Neural progenitor cell (in vitro differentiated cells): ENCODE measurements at regions not wholly inside any gene's neighbourhood (a gene's known extent, or its start where the extent isn't known, plus 50 kb on each side); places are given as distances from the start of the nearest gene placed in this dataset.
A peak's percentile ranks its signal among the peaks of the same experiment; 100 is the strongest.

ENCODE experiments used
- DNase-seq: peaks from one replicate; pipeline ENCODE4 v3.0.0-alpha.2; 2016; ENCODE audit warnings: low spot score
- H2AFZ ChIP-seq: fragments of 200-600 bp; sonication (generic); replicated peaks from 2 replicates; pipeline ENCODE4 v1.6.1; 2016; ENCODE audit warnings: antibody characterized with exemption
- H3F3A ChIP-seq: fragments of 200-600 bp; sonication (generic); 2 replicates; pipeline ENCODE4 v1.6.1; 2016; ENCODE audit warnings: antibody characterized with exemption, low read depth
- H3K27ac ChIP-seq: fragments of 200-600 bp; sonication (generic); 2 replicates; pipeline ENCODE4 v1.5.1; 2016; ENCODE audit warnings: mild to moderate bottlenecking
- H3K27me3 ChIP-seq: fragments of 200-600 bp; sonication (generic); 2 replicates; pipeline ENCODE4 v1.6.1; 2016; ENCODE audit warnings: mild to moderate bottlenecking, moderate library complexity
- H3K36me3 ChIP-seq: fragments of 200-600 bp; sonication (generic); 2 replicates; pipeline ENCODE4 v1.5.1; 2016
- H3K4me1 ChIP-seq: fragments of 200-600 bp; sonication (generic); 2 replicates; pipeline ENCODE4 v1.6.1; 2016; ENCODE audit warnings: mixed run types
- H3K4me2 ChIP-seq: fragments of 200-600 bp; sonication (generic); 2 replicates; pipeline ENCODE4 v1.6.1; 2016
- H3K4me3 ChIP-seq: fragments of 200-600 bp; sonication (generic); 2 replicates; pipeline ENCODE4 v1.5.1; 2016
- H3K79me2 ChIP-seq: fragments of 200-600 bp; sonication (generic); 2 replicates; pipeline ENCODE4 v1.6.1; 2016; ENCODE audit warnings: low read depth
- H3K9ac ChIP-seq: fragments of 200-600 bp; sonication (generic); 2 replicates; pipeline ENCODE4 v1.6.1; 2016
- H3K9me3 ChIP-seq: fragments of 200-600 bp; sonication (generic); 2 replicates; pipeline ENCODE4 v1.5.1; 2016; ENCODE audit warnings: low read depth
- H4K20me1 ChIP-seq: fragments of 200-600 bp; sonication (generic); 2 replicates; pipeline ENCODE4 v1.6.1; 2016; ENCODE audit warnings: low read depth
- H3K27ac Mint-ChIP-seq: 3 replicates; pipeline ENCODE4 v1.8.0; 2021; ENCODE audit warnings: mixed read lengths
- H3K27me3 Mint-ChIP-seq: 2 replicates; pipeline ENCODE4 v1.8.0; 2022; ENCODE audit warnings: low read depth, mild to moderate bottlenecking, inconsistent platforms, moderate library complexity, mixed read lengths; ENCODE audit not compliant: insufficient read depth
- H3K36me3 Mint-ChIP-seq: 3 replicates; pipeline ENCODE4 v1.8.0; 2021; ENCODE audit warnings: mixed read lengths
- H3K4me1 Mint-ChIP-seq: 3 replicates; pipeline ENCODE4 v1.8.0; 2021; ENCODE audit warnings: mixed read lengths
- H3K4me3 Mint-ChIP-seq: 3 replicates; pipeline ENCODE4 v1.8.0; 2021; ENCODE audit warnings: mild to moderate bottlenecking, moderate library complexity, mixed read lengths
- H3K9me3 Mint-ChIP-seq: 3 replicates; pipeline ENCODE4 v1.8.0; 2020; ENCODE audit warnings: mixed read lengths
- EZH2 ChIP-seq: fragments of 200-600 bp; sonication (generic); IDR thresholded peaks from 2 replicates; pipeline ENCODE4 v1.6.1; 2017; ENCODE audit warnings: antibody characterized with exemption, mild to moderate bottlenecking, moderate library complexity
- EZH2phosphoT487 ChIP-seq: fragments of 200-600 bp; sonication (generic); IDR thresholded peaks from 2 replicates; pipeline ENCODE4 v1.6.1; 2017; ENCODE audit warnings: antibody characterized with exemption
- TF ChIP-seq, protein P1 (sequence below): fragments of 200-600 bp; sonication (generic); IDR thresholded peaks from 2 replicates; pipeline ENCODE4 v1.5.1; 2017; ENCODE audit warnings: antibody characterized with exemption, mild to moderate bottlenecking

DNA sequence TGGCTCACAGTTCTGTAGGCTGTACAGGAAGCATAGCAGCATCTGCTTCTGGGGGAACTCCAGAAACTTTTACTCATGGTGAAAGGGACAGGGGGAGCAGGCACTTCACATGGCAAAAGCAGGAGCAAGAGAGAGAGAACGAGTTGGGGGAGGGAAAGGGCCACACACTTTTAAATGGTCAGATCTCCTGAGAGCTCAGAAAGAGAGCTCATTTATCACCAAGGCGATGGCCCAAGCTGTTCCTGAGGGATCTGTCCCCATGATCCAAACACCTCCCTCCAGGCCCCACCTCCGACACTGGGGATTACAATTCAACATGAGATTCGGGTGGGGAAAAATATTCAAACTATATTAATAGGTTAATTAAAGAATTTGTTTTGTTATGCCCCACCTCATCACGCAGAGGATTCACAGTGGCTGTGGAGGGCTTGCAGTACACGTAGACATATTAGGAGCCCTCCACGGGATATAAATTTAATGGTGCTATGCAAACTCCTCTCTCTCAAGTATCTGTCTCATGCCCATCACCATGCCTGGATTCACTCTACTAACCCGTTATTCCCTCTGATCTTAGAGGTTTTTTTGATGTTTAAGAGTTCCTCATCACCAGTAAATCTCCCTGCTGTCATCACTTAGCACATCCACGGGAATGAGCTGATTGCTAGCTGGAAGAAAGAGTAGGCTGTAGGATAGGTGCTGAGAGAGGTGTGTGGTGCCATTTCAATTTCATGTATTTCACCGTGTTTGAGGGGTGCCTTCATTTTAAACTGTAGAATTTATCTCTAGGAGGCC lies 84.5 kb upstream of the ARHGAP28 start:
- H3K36me3 ChIP-seq, result no peaks in the 10 kb centered on the region
- H3K9me3 Mint-ChIP-seq, result no peaks in the 10 kb centered on the region
- no peaks in the 10 kb centered on the region for H3K36me3 Mint-ChIP-seq
- peaks cover 36% of the 10 kb centered on the region for H3K4me1 ChIP-seq
- H3K4me2 ChIP-seq, result peak overlapping the region; percentile 51
- no peak overlapping the region for H3K9ac ChIP-seq
- no peak overlapping the region for H3K4me3 Mint-ChIP-seq
- no peaks in the 10 kb centered on the region for H3K79me2 ChIP-seq
- H3K27ac ChIP-seq, result no peak overlapping the region
- TF ChIP-seq, protein P1, sequence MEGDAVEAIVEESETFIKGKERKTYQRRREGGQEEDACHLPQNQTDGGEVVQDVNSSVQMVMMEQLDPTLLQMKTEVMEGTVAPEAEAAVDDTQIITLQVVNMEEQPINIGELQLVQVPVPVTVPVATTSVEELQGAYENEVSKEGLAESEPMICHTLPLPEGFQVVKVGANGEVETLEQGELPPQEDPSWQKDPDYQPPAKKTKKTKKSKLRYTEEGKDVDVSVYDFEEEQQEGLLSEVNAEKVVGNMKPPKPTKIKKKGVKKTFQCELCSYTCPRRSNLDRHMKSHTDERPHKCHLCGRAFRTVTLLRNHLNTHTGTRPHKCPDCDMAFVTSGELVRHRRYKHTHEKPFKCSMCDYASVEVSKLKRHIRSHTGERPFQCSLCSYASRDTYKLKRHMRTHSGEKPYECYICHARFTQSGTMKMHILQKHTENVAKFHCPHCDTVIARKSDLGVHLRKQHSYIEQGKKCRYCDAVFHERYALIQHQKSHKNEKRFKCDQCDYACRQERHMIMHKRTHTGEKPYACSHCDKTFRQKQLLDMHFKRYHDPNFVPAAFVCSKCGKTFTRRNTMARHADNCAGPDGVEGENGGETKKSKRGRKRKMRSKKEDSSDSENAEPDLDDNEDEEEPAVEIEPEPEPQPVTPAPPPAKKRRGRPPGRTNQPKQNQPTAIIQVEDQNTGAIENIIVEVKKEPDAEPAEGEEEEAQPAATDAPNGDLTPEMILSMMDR, result no peak
- TF ChIP-seq EZH2, result no peak
- TF ChIP-seq EZH2phosphoT487, result no peak
- peak overlapping the region; percentile 26 for H3K27ac Mint-ChIP-seq
- H3K4me1 Mint-ChIP-seq, result peaks cover 33% of the 10 kb centered on the region
- no peaks in the 10 kb centered on the region for H4K20me1 ChIP-seq
- peaks cover 2% of the 10 kb centered on the region for H3K27me3 Mint-ChIP-seq
- peaks cover 22% of the 10 kb centered on the region for H3F3A ChIP-seq
- H2AFZ ChIP-seq, result peak overlapping the region; percentile 52
- no peaks in the 10 kb centered on the region for H3K27me3 ChIP-seq
- no peak for DNase-seq
- H3K4me3 ChIP-seq, result no peak overlapping the region
- no peaks in the 10 kb centered on the region for H3K9me3 ChIP-seq

DNA sequence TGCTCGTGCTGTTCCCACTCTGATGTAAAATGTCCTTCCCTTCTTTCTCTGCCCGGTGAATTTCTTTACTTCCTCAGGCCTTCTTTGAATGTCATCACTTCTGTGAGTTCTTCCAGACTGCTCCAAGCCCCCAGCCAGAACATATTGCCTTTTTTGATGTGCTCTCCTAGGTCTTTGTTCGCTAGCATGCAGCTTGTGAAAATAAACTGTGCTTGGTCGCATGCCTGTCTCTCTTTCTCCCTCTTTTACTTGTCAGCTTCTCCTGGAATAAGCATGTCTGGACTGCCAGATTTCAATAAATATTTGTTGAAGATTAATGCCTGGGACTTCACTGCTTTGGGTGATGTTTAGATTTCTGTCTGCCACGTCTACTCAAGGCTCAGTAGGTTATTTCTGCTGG lies 82.7 kb upstream of the ARHGAP28 start:
- Mint-ChIP-seq H3K36me3 (no peaks in the 10 kb centered on the region), H3K27me3 (peaks cover 4% of the 10 kb centered on the region), H3K27ac (no peak overlapping the region), H3K4me3 (no peak overlapping the region), H3K9me3 (no peaks in the 10 kb centered on the region), H3K4me1 (peaks cover 42% of the 10 kb centered on the region)
- H3F3A ChIP-seq, result peaks cover 22% of the 10 kb centered on the region
- H3K27ac ChIP-seq, result no peak overlapping the region
- TF ChIP-seq EZH2 (no peak), EZH2phosphoT487 (no peak)
- TF ChIP-seq, protein P1, result no peak
- peaks cover 36% of the 10 kb centered on the region for H3K4me1 ChIP-seq
- H3K79me2 ChIP-seq, result no peaks in the 10 kb centered on the region
- H4K20me1 ChIP-seq, result no peaks in the 10 kb centered on the region
- peak overlapping the region; percentile 11 for H3K4me2 ChIP-seq
- no peak overlapping the region for H3K4me3 ChIP-seq
- no peak for DNase-seq
- peak overlapping the region; percentile 15 for H2AFZ ChIP-seq
- H3K9me3 ChIP-seq, result no peaks in the 10 kb centered on the region
- H3K36me3 ChIP-seq, result no peaks in the 10 kb centered on the region
- H3K9ac ChIP-seq, result no peak overlapping the region
- no peaks in the 10 kb centered on the region for H3K27me3 ChIP-seq

DNA sequence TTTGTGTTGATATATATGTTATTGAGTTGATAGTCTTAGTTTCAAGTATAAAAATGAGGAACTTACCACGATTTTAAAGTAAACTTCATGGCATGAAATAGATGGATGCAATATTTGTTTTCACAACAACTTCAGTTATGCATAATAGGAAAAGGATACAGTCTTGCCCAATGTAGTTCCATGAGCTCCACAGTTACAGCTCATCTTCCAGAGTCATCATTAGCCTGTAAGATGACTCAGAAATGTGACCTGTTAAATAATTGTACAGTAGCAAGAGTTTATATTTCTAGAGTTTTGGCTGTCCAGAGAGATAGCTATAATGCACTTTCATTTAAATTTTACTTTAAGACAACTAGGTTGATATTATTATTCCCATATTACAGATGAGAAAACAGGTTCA lies 80.9 kb upstream of the ARHGAP28 start:
- DNase-seq, result no peak

More for the DNA sequence above, 80.9 kb upstream of the ARHGAP28 start:
- Histone ChIP-seq H3K9me3 (no peaks in the 10 kb centered on the region), H3K79me2 (no peaks in the 10 kb centered on the region), H3K4me3 (no peak overlapping the region), H3F3A (peaks cover 22% of the 10 kb centered on the region), H2AFZ (no peak overlapping the region), H3K9ac (no peak overlapping the region), H3K27ac (no peak overlapping the region), H3K4me2 (no peak overlapping the region), H3K36me3 (no peaks in the 10 kb centered on the region), H4K20me1 (no peaks in the 10 kb centered on the region), H3K27me3 (no peaks in the 10 kb centered on the region), H3K4me1 (peaks cover 36% of the 10 kb centered on the region)
- H3K4me1 Mint-ChIP-seq, result peaks cover 42% of the 10 kb centered on the region
- peaks cover 7% of the 10 kb centered on the region for H3K27me3 Mint-ChIP-seq
- H3K9me3 Mint-ChIP-seq, result no peaks in the 10 kb centered on the region
- TF ChIP-seq EZH2, result no peak
- TF ChIP-seq EZH2phosphoT487, result no peak
- TF ChIP-seq, protein P1, result no peak
- H3K36me3 Mint-ChIP-seq, result no peaks in the 10 kb centered on the region
- H3K27ac Mint-ChIP-seq, result no peak overlapping the region
- H3K4me3 Mint-ChIP-seq, result no peak overlapping the region
